GM12875 (cell line): ENCODE measurements at regions not wholly inside any gene's neighbourhood (a gene's known extent, or its start where the extent isn't known, plus 50 kb on each side); places are given as distances from the start of the nearest gene placed in this dataset.

Experiments used
- H3K4me3 ChIP-seq: one replicate; pipeline ENCODE4 v1.5.1; 2011; ENCODE audit warnings: low read depth, low read length, control low read depth
- TF ChIP-seq, protein P1 (sequence below): IDR thresholded peaks from 2 replicates; pipeline ENCODE4 v1.5.1; 2011; ENCODE audit warnings: low read depth, mild to moderate bottlenecking, control low read depth, inconsistent platforms, low read length, moderate library complexity, borderline replicate concordance; ENCODE audit not compliant: insufficient read depth

DNA sequence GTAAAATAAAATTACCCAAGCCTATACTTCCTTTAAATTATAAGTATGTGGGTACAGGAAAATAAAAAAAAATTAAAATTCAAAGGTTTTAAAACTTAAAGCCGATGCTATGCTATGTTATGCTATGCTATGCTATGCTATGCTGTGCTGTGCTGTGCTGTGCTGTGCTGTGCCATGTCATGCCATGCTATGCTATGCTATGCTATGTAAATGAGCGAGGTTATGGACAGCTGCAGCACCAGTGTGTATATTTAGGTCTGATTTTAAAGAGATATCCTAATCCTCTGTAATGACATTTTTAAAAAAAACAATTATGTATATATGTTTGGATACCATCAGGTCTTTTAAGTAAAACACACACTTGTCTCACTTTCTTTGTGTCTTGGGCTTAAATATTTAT is 1822.0 kb upstream of the SEL1L start:
- H3K4me3 ChIP-seq: no peak overlapping the region
- TF ChIP-seq, protein P1, sequence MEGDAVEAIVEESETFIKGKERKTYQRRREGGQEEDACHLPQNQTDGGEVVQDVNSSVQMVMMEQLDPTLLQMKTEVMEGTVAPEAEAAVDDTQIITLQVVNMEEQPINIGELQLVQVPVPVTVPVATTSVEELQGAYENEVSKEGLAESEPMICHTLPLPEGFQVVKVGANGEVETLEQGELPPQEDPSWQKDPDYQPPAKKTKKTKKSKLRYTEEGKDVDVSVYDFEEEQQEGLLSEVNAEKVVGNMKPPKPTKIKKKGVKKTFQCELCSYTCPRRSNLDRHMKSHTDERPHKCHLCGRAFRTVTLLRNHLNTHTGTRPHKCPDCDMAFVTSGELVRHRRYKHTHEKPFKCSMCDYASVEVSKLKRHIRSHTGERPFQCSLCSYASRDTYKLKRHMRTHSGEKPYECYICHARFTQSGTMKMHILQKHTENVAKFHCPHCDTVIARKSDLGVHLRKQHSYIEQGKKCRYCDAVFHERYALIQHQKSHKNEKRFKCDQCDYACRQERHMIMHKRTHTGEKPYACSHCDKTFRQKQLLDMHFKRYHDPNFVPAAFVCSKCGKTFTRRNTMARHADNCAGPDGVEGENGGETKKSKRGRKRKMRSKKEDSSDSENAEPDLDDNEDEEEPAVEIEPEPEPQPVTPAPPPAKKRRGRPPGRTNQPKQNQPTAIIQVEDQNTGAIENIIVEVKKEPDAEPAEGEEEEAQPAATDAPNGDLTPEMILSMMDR: no peak

DNA sequence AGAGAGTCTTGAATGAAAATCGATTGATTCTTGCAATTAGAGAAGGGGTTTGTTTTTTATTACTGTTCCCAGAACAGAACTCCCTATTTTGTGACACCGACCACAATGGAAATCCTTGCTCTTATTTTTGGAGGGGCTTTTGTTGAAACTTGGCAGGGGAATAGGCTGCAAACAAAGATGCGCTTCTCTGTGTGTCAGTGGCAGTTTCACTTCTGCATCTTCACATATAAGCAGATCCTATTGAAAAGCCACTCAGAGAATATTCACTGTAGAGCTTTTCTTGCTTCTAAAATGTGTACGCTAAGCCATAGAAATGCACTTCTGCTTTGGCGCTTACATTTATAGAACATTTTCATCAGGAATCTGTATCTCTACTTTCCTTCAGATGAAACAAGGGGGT is 1822.4 kb upstream of the SEL1L start:
- TF ChIP-seq, protein P1: no peak

DNA sequence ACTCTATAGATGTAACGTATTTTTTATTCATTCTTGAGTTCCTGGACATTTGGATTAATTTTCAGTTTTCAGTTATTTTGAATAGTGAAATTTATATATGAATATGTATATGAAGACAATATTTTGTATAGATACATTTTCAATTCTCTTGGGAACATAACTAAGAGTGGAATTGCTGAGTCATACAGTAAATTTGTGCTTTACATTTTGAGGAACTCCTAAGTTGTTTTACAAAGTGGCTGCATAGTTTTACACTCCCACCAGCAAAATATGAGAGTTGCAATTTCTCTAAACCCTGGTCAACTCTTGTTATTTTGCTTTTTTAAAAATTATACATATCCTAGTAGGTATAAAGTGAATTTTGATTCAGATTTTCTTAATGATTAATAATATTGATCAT is 1838.6 kb upstream of the SEL1L start:
- H3K4me3 ChIP-seq: no peak overlapping the region
- TF ChIP-seq, protein P1: no peak

More for the DNA sequence above, 1822.4 kb upstream of the SEL1L start:
- H3K4me3 ChIP-seq: no peak overlapping the region

DNA sequence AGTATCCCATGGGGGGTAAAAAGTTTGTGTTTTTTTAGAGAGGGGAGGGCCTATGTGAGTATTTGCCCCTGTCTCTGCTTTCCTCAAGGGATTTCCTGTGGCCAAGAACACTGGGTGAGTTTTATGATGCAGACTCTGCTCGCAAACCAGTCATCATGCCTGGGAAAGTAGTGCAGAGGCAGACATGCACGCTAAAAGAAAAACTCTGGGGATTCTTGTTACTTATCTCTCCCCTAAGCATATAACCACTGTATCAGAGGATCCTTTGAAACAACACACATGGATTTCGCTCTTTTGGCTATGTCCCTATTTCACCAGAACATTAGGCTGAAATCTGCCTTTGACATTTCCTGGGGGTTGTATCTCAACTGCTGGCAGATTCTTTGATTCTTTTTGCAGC is 1845.8 kb upstream of the SEL1L start:
- TF ChIP-seq, protein P1: no peak
- H3K4me3 ChIP-seq: no peak overlapping the region

DNA sequence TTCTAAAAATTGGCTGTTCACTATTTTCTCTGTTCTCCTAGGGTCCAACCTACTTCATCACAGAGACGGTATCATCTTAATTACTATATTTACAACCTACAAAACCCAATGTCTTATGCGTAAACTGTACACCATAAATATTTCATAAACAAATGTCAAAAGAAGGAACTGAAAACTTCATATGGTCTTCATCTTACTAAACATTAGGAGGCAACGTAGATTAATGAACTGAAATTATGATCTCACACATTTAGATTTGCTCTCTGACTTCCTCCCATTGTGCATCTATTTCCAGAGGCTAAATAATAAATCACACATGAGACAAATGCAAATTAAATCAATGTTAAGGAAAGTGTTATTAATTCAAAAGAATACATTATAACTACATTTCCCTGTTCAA is 1850.6 kb upstream of the SEL1L start:
- TF ChIP-seq, protein P1: no peak
- H3K4me3 ChIP-seq: no peak overlapping the region

DNA sequence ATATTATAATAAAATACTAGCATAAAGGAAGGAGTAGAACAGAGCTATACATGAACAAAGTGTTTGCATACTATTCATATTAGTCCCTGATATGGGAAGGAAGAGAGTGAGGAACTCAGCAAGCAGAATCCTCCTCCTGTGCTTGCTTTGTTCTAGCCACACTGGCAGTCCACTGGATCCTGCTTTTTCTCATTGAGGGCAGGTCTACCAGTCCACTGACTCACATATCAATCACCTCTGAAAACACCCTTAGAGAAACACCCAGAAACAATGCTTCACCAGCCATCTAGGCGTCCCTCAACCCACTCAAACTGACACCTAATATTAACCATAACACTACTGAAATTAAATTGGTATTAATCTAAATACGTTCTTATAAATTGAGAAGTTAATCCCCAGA is 1861.7 kb upstream of the SEL1L start:
- H3K4me3 ChIP-seq: no peak overlapping the region
- TF ChIP-seq, protein P1: no peak

DNA sequence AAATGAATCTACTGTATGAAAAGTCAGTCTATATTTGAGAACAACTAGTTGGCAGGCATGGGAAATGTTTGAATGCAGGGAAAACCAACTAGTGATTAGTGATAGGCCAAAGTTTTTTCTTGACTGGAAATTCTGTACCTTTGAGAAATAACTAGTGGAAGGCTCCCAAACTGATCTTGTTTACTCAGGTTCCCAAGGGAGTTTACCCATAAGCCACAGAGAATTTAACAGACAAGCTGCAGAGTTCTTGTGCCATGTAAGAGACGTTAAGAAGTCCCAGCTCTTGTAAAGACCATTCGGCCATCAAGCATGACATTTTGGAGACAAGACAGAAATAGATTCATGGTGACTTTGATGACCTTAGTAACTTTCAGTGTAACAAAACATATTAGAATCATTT is 1882.8 kb upstream of the SEL1L start:
- TF ChIP-seq, protein P1: no peak
- no peak overlapping the region for H3K4me3 ChIP-seq
